Left lung (tissue), 4 donors: ENCODE measurements at regions not wholly inside any gene's neighbourhood (a gene's known extent, or its start where the extent isn't known, plus 50 kb on each side); places are given as distances from the start of the nearest gene placed in this dataset.
A peak's percentile ranks its signal among the peaks of the same experiment; 100 is the strongest.
"Not testable (repeated sequence)": the region's sequence is repeated elsewhere in the genome, so short reads cannot be mapped to it uniquely, and the experiment has no call there.

Experiments
- ATAC-seq: fragments of 200-7000 bp; cut with Tn5 transposase; one replicate; pipeline ENCODE4 v1.9.1; 2020; ENCODE audit warnings: moderate library complexity
- DNase-seq, 4 donors: peaks; one replicate each; pipeline ENCODE4 v3.0.0-alpha.2; 2013 to 2020
- H3K27ac ChIP-seq, 2 donors: fragments of 200-600 bp; sonication (generic) in 1 of 2; one replicate each; pipeline versions ENCODE4 v1.5.0 to v1.8.0; 2020 to 2021
- H3K27me3 ChIP-seq, 2 donors: fragments of 200-600 bp; sonication (generic) in 1 of 2; one replicate each; pipeline versions ENCODE4 v1.5.0 to v1.8.0; 2020 to 2021
- H3K36me3 ChIP-seq, 2 donors: fragments of 200-600 bp; sonication (generic) in 1 of 2; one replicate each; pipeline versions ENCODE4 v1.5.0 to v1.8.0; 2020 to 2021
- H3K4me1 ChIP-seq, 2 donors: fragments of 200-600 bp; one replicate each; pipeline ENCODE4 v1.8.0; 2021
- H3K4me3 ChIP-seq, 2 donors: fragments of 200-600 bp; sonication (generic) in 1 of 2; one replicate each; pipeline versions ENCODE4 v1.5.0 to v1.8.0; 2020 to 2021; ENCODE audit warnings: mild to moderate bottlenecking in 1 of 2
- H3K9me3 ChIP-seq, 2 donors: fragments of 200-600 bp; sonication (generic) in 1 of 2; one replicate each; pipeline versions ENCODE4 v1.5.0 to v1.8.0; 2020 to 2021
- intact Hi-C, 2 donors: fragments of 100-400 bp; cut with DNase I; formaldehyde crosslinking; loops; one replicate each; pipeline versions ENCODE4 v1.11.2 to v1.14.2; 2022
- TF ChIP-seq, protein P1 (sequence below), 2 donors: fragments of 200-600 bp; sonication (generic) in 1 of 2; IDR thresholded peaks; one replicate each; pipeline versions ENCODE4 v1.5.0 to v1.8.0; 2021; ENCODE audit warnings: antibody characterized with exemption in 2 of 2
- donor health status: DM: no; HTN: yes; CAD: no.
- donor health status: DM: no; HTN: no; CAD: no.

DNA sequence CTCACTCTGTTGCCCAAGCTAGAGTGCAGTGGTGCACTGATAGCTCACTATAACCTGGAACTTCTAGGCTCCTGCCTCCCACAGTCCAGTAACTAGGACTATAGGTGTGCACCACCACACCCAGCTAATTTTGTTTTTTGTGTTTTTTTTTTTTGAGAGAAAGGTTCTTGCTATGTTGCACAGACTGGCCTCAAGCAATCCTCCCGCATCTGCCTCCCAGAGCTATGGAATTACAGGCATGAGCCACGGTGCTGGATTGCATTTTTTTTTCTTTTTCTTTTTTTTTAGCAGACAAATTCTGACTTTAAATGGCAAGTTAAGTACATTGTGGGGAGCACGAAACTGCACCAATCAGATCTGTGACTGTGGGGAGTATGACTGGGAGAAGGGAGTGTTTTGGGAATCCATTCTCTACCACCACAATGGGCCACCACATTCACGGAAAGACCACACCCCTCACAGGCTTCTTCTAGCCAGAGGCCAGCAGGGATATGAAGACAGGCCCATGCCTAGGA, 58.1 kb upstream of the MSMB start:
- Histone ChIP-seq H3K27me3 (peaks cover 4 to 11% of the 10 kb centered on the region in 2 donors), H3K4me1 (peaks cover 5 to 10% of the 10 kb centered on the region in 2 donors), H3K4me3 (no peak overlapping the region), H3K27ac (no peak overlapping the region), H3K9me3 (no peaks in the 10 kb centered on the region), H3K36me3 (no peaks in the 10 kb centered on the region)
- DNase-seq (no peak), ATAC-seq (no peak)
- intact Hi-C loops = loop anchor here in 1 of 2 donors (10.0 kb wide), 1 partner anchor 181 kb away; the partner anchor contains the start of gene ANTXRL
- TF ChIP-seq, protein P1, sequence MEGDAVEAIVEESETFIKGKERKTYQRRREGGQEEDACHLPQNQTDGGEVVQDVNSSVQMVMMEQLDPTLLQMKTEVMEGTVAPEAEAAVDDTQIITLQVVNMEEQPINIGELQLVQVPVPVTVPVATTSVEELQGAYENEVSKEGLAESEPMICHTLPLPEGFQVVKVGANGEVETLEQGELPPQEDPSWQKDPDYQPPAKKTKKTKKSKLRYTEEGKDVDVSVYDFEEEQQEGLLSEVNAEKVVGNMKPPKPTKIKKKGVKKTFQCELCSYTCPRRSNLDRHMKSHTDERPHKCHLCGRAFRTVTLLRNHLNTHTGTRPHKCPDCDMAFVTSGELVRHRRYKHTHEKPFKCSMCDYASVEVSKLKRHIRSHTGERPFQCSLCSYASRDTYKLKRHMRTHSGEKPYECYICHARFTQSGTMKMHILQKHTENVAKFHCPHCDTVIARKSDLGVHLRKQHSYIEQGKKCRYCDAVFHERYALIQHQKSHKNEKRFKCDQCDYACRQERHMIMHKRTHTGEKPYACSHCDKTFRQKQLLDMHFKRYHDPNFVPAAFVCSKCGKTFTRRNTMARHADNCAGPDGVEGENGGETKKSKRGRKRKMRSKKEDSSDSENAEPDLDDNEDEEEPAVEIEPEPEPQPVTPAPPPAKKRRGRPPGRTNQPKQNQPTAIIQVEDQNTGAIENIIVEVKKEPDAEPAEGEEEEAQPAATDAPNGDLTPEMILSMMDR (IDR thresholded peaks at IDR 0.05) = no peak

DNA sequence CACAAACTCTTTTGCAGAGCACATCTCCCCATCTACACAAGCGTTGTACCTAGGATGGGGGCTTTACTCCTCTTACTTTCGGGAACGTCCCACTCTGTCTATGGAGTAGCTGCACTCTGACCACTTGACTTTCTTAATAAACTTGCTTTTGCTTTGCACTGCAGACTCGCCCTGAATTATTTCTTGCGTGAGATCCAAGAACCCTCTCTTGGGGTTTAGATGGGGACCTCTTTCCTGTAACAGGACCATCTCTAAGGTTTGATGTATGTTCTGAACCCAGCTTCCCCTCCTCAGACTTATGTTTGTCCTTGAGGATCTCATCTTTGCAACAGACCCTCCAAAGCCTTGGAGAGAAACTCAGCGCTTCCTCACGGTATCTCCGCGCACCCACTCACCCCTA, 59.3 kb upstream of the MSMB start:
- H3K4me1 ChIP-seq, DNase-seq, H3K9me3 ChIP-seq, H3K27ac ChIP-seq, ATAC-seq, H3K4me3 ChIP-seq, H3K36me3 ChIP-seq: not testable (repeated sequence)
- intact Hi-C loops = loop anchor here in 1 of 2 donors (10.0 kb wide), 1 partner anchor 179 kb away; the partner anchor contains the start of gene ANTXRL
- peaks cover 4 to 11% of the 10 kb centered on the region in 2 donors for H3K27me3 ChIP-seq

DNA sequence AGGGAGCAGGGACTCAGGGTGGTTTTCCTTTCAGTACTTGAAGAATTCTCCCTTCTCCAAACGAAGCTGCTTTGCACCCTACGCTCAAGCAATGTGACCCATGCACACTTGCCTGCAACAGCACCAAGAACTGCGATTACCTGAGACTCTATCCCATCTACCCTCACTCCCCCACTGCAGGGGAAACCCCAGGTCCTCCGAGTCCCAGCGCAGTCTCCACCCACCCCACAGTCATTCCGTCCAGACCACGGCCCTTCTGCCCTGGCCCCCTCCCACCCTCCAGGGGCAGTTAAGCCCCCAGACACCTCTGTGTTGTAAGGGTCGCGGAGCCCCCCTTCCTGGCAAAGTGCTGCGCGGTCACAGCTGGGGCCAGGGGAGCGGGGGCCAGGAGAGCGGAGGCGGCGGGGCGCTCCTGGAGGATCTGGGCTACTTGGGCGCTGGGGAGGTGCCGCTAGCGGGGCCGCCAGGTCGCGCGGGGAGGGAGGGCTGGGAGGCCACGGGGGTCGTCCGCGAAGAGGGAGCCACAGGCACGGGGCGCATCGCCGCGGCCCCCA, 59.9 kb upstream of the MSMB start:
- DNase-seq = peak in 1 of 4 donors; percentile 13
- ATAC-seq = peak; percentile 32
- H3K27me3 ChIP-seq = peaks cover 4 to 11% of the 10 kb centered on the region in 2 donors
- not testable (repeated sequence) for H3K9me3 ChIP-seq, H3K4me1 ChIP-seq, H3K36me3 ChIP-seq
- intact Hi-C loops = loop anchor here in 1 of 2 donors (10.0 kb wide), 1 partner anchor 179 kb away; the partner anchor contains the start of gene ANTXRL
- H3K4me3 ChIP-seq = peak overlapping the region; percentile 26 to 49
- H3K27ac ChIP-seq = peak overlapping the region in 1 of 2 donors; percentile 28

DNA sequence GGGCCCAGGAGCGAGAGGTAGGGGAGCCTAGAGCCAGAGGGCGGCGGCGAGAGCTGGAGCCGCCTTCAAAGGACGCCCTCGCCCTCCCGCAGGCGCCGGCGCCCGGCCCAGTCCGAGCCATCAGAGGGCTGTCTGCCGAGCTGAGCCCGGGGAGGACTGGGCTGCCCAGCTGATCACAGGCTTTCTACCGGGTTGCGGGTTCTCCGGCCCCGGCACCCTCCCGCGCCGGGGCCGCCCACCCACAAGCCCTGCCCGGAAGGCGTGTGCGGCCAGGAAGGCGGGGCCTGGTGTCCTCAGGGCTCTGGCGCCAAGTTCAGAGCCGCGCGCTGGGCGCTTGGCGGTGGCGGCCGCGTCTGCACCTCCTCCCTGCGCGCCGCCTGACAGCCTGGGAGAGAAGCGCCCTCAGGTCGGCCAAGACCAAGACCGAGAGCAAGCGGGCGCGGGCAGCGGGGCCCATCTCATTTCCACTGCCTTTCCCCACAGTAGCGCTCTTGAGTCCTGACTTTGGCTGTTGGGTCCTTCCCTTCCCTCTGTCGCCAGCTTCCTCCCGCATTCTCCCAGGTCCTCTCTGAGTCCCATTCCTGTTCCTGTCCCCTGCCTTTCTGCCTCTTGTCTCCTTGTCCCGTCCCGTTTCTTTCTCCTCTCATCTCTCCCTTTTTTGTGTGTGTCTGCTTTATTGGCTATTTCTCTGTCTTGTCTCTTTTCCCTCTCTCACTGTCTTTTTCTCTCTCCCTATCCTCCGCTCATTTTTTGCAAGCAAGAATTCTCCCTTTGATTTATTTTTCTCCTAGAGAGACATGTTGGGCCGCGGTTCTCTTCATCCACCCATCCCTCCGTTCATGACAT, 60.6 kb upstream of the MSMB start:
- Histone ChIP-seq H3K27me3 (peaks cover 4 to 11% of the 10 kb centered on the region in 2 donors), H3K9me3 (no peaks in the 10 kb centered on the region), H3K27ac (peak overlapping the region in 1 of 2 donors; percentile 28), H3K4me1 (peaks cover 5 to 10% of the 10 kb centered on the region in 2 donors), H3K36me3 (no peaks in the 10 kb centered on the region), H3K4me3 (peak overlapping the region; percentile 26 to 49)
- peak; percentile 99 for ATAC-seq
- intact Hi-C loops = loop anchor here in 1 of 2 donors (10.0 kb wide), 1 partner anchor 178 kb away; the partner anchor contains the start of gene ANTXRL
- DNase-seq = peak; percentile 50 to 92 (median 66)
- TF ChIP-seq, protein P1 (IDR thresholded peaks at IDR 0.05) = peak in 1 of 2 donors; percentile 34

DNA sequence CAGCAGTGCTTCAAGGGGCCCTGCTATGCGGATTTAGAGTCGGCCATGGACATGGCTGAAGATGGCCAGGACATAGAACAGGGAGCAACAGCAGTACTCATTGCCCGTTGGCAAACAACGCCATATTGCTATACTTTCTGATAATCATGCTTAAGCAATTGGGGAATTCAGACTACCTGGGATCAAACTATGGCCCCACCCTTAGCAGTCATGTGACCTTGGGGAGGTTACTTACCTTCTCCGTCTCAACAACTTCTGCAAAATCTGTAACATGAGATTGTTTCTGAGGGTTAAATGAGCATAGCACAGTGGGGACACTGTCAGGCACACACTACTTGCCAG, 62.1 kb upstream of the MSMB start:
- not testable (repeated sequence) for DNase-seq, H3K4me1 ChIP-seq, H3K36me3 ChIP-seq, ATAC-seq, H3K9me3 ChIP-seq, H3K27ac ChIP-seq, H3K4me3 ChIP-seq
- peaks cover 4 to 11% of the 10 kb centered on the region in 2 donors for H3K27me3 ChIP-seq
- intact Hi-C loops = loop anchor here in 1 of 2 donors (10.0 kb wide), 1 partner anchor 177 kb away; the partner anchor contains the start of gene ANTXRL

DNA sequence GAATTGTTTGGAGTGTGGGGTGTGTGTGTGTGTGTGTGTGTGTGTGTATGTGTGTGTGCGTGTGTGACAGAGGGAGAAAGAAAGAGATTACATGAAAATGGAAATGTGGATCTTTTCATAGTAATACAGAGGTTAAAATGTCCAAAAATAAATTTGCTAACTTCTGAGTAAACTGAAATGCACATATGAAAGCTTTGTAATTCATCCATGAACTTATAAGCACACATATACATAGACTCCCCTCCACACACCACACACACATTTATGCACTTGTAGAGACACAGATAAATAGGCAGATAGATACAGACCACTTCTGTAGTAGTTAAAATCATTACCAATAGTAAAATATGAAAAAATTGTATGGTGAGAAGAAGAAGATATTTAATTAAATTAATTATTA, 108.2 kb upstream of the MSMB start:
- intact Hi-C loops, H3K4me3 ChIP-seq: not testable (repeated sequence)

DNA sequence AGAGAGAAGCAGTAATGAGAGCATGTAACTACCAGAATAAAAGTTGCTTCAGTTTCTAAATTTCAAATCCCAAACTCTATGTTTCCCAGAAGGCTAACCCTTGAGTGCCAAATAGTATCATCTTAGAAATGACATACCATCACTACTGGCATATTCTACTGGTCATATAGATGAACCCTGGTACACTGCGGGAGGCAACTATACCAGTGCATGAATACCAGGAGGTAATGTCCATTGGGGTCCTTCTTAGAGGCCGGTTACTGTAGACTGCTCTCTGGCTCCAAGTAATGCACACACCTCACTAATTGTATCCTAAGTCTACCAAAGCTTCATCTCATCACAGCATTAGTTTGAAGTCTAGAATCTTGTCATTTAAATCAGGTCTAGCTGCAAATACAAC, 108.6 kb upstream of the MSMB start:
- DNase-seq, H3K36me3 ChIP-seq, H3K4me3 ChIP-seq, H3K4me1 ChIP-seq, ATAC-seq, H3K9me3 ChIP-seq, H3K27me3 ChIP-seq, intact Hi-C loops, H3K27ac ChIP-seq: not testable (repeated sequence)

More for the DNA sequence above, 108.2 kb upstream of the MSMB start:
- not testable (repeated sequence) for H3K9me3 ChIP-seq, H3K4me1 ChIP-seq, DNase-seq, H3K36me3 ChIP-seq, ATAC-seq, H3K27ac ChIP-seq, H3K27me3 ChIP-seq

DNA sequence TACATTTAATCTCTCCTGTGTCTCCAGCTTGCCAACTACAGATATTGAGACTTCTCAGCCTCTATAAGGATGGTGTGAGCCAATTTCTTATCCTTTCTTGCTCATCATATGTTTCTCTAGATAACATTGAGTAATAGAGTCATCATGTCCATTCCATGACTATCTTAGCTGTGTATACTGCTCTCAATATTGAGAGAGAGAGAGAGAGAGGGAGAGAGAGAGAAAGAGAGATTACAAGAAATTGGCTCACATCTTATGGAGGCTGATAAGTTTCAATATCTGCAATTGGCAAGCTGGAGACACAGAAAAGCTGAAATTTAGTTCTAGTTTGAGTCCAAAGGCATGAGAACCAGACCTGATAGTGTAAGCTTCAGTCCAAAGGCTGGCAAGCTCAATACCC, 110.8 kb upstream of the MSMB start:
- H3K27me3 ChIP-seq, H3K36me3 ChIP-seq, H3K27ac ChIP-seq, H3K4me3 ChIP-seq, DNase-seq, ATAC-seq, H3K4me1 ChIP-seq, intact Hi-C loops, H3K9me3 ChIP-seq: not testable (repeated sequence)
